H9 (cell line): ENCODE measurements at regions not wholly inside any gene's neighbourhood (a gene's known extent, or its start where the extent isn't known, plus 50 kb on each side); places are given as distances from the start of the nearest gene placed in this dataset.

ENCODE experiments used
- DNase-seq: peaks from one replicate; pipeline ENCODE4 v3.0.0-alpha.2; 2017
- H2AFZ ChIP-seq: one replicate; pipeline ENCODE4 v1.6.1; 2013; ENCODE audit warnings: mild to moderate bottlenecking, low read length, control low read depth, moderate library complexity
- H2AK5ac ChIP-seq: 2 replicates; pipeline ENCODE4 v1.6.1; 2013; ENCODE audit warnings: low read length, control low read depth, mixed read lengths; ENCODE audit not compliant: insufficient read length
- H2BK120ac ChIP-seq: one replicate; pipeline ENCODE4 v1.6.1; 2013; ENCODE audit warnings: low read depth, mild to moderate bottlenecking, low read length, control low read depth, inconsistent platforms; ENCODE audit not compliant: poor library complexity, severe bottlenecking
- H2BK12ac ChIP-seq: 2 replicates; pipeline ENCODE4 v1.6.1; 2013; ENCODE audit warnings: low read length, control low read depth, mixed read lengths, low read depth; ENCODE audit not compliant: insufficient read length
- H2BK15ac ChIP-seq: 2 replicates; pipeline ENCODE4 v1.6.1; 2013; ENCODE audit warnings: low read depth, low read length, control low read depth
- H2BK20ac ChIP-seq: one replicate; pipeline ENCODE4 v1.6.1; 2013; ENCODE audit warnings: low read depth, mild to moderate bottlenecking, low read length, control low read depth, inconsistent platforms; ENCODE audit not compliant: poor library complexity, severe bottlenecking
- H2BK5ac ChIP-seq: 2 replicates; pipeline ENCODE4 v1.6.1; 2013; ENCODE audit warnings: low read length, control low read depth, mixed read lengths; ENCODE audit not compliant: insufficient read length
- H3K14ac ChIP-seq: 2 replicates; pipeline ENCODE4 v1.6.1; 2013; ENCODE audit warnings: low read length, control low read depth; ENCODE audit not compliant: insufficient read depth
- H3K18ac ChIP-seq: 2 replicates; pipeline ENCODE4 v1.6.1; 2013; ENCODE audit warnings: low read depth, mild to moderate bottlenecking, mixed read lengths, low read length, control low read depth; ENCODE audit not compliant: insufficient read length
- H3K23ac ChIP-seq: 2 replicates; pipeline ENCODE4 v1.6.1; 2013; ENCODE audit warnings: low read length, control low read depth, mixed read lengths, low read depth; ENCODE audit not compliant: insufficient read length
- H3K23me2 ChIP-seq: 2 replicates; pipeline ENCODE4 v1.6.1; 2013; ENCODE audit warnings: low read depth, mild to moderate bottlenecking, mixed read lengths, low read length, control low read depth; ENCODE audit not compliant: insufficient read length, poor library complexity, severe bottlenecking
- H3K27ac ChIP-seq: 2 replicates; pipeline ENCODE4 v1.5.1; 2013; ENCODE audit warnings: low read length, control low read depth, mixed read lengths, low read depth; ENCODE audit not compliant: insufficient read length
- H3K27me3 ChIP-seq: 2 replicates; pipeline ENCODE4 v1.6.1; 2013; ENCODE audit warnings: low read length, control low read depth, inconsistent platforms; ENCODE audit not compliant: insufficient read depth
- H3K4ac ChIP-seq: 2 replicates; pipeline ENCODE4 v1.6.1; 2013; ENCODE audit warnings: low read depth, mild to moderate bottlenecking, control low read depth, inconsistent platforms, low read length, moderate library complexity
- H3K4me1 ChIP-seq: 2 replicates; pipeline ENCODE4 v1.6.1; 2013; ENCODE audit warnings: low read length, control low read depth, inconsistent platforms; ENCODE audit not compliant: insufficient read depth
- H3K4me2 ChIP-seq: 2 replicates; pipeline ENCODE4 v1.6.1; 2013; ENCODE audit warnings: low read length, control low read depth, mixed read lengths; ENCODE audit not compliant: insufficient read length, insufficient read depth
- H3K56ac ChIP-seq: 2 replicates; pipeline ENCODE4 v1.6.1; 2013; ENCODE audit warnings: low read depth, mild to moderate bottlenecking, mixed read lengths, low read length, control low read depth; ENCODE audit not compliant: insufficient read length
- H3K79me1 ChIP-seq: 2 replicates; pipeline ENCODE4 v1.6.1; 2013; ENCODE audit warnings: low read depth, mild to moderate bottlenecking, moderate library complexity, low read length, control low read depth, inconsistent platforms; ENCODE audit not compliant: insufficient read depth, poor library complexity, severe bottlenecking
- H3K79me2 ChIP-seq: 2 replicates; pipeline ENCODE4 v1.6.1; 2013; ENCODE audit warnings: low read length, control low read depth, inconsistent platforms; ENCODE audit not compliant: insufficient read depth
- H3K9ac ChIP-seq: 2 replicates; pipeline ENCODE4 v1.6.1; 2013; ENCODE audit warnings: low read length, control low read depth, mixed read lengths; ENCODE audit not compliant: insufficient read length; ENCODE audit errors: extremely low read depth
- H3K9me3 ChIP-seq: one replicate; pipeline ENCODE4 v1.6.1; 2013; ENCODE audit warnings: low read depth, low read length, inconsistent platforms; ENCODE audit not compliant: control insufficient read depth
- H3T11ph ChIP-seq: one replicate; pipeline ENCODE4 v1.6.1; 2013; ENCODE audit warnings: mild to moderate bottlenecking, low read length, control low read depth, inconsistent platforms
- H4K20me1 ChIP-seq: one replicate; pipeline ENCODE4 v1.6.1; 2013; ENCODE audit not compliant: control insufficient read depth, insufficient read length, insufficient read depth
- H4K5ac ChIP-seq: 2 replicates; pipeline ENCODE4 v1.6.1; 2013; ENCODE audit warnings: low read depth, mild to moderate bottlenecking, mixed read lengths, low read length, control low read depth; ENCODE audit not compliant: insufficient read length
- H4K8ac ChIP-seq: replicated peaks from 2 replicates; pipeline ENCODE4 v1.6.1; 2013; ENCODE audit warnings: low read length, control low read depth, mixed read lengths, low read depth; ENCODE audit not compliant: insufficient read length
- H4K91ac ChIP-seq: 2 replicates; pipeline ENCODE4 v1.6.1; 2013; ENCODE audit warnings: low read depth, mild to moderate bottlenecking, moderate library complexity, mixed read lengths, low read length, control low read depth; ENCODE audit not compliant: insufficient read length
- H3K27ac Mint-ChIP-seq, 3 experiments: 2 replicates in 2 of 3; 3 replicates in 1 of 3; pipeline ENCODE4 v1.8.0; 2020 to 2021; ENCODE audit warnings: mixed read lengths in 3 of 3, mild to moderate bottlenecking in 1 of 3, moderate library complexity in 1 of 3
- H3K27me3 Mint-ChIP-seq: 2 replicates; pipeline ENCODE4 v1.8.0; 2021; ENCODE audit warnings: low read depth, mild to moderate bottlenecking, moderate library complexity, mixed read lengths
- H3K36me3 Mint-ChIP-seq, 3 experiments: 2 replicates in 2 of 3; 3 replicates in 1 of 3; pipeline ENCODE4 v1.8.0; 2020 to 2021; ENCODE audit warnings: low read depth in 3 of 3, mixed read lengths in 3 of 3; ENCODE audit not compliant: insufficient read depth in 1 of 3
- H3K4me1 Mint-ChIP-seq, 2 experiments: 2 replicates each; pipeline ENCODE4 v1.8.0; 2020; ENCODE audit warnings: mixed read lengths in 2 of 2
- H3K4me3 Mint-ChIP-seq, 2 experiments: 2 replicates in 1 of 2; 3 replicates in 1 of 2; pipeline ENCODE4 v1.8.0; 2020 to 2021; ENCODE audit warnings: mild to moderate bottlenecking in 2 of 2, mixed read lengths in 2 of 2, moderate library complexity in 1 of 2
- H3K9me3 Mint-ChIP-seq, 2 experiments: 2 replicates in 1 of 2; 3 replicates in 1 of 2; pipeline ENCODE4 v1.8.0; 2020; ENCODE audit warnings: mild to moderate bottlenecking in 2 of 2, mixed read lengths in 2 of 2, moderate library complexity in 1 of 2
- WGBS: extraction: QIAGEN DNeasy Blood & Tissue Kit; methylation state at CpG from one replicate; pipeline ENCODE4 v1.1.7; 2013; ENCODE audit warnings: missing lambda C conversion rate, low lambda C conversion rate, mixed read lengths; ENCODE audit not compliant: insufficient read length; ENCODE audit errors: extremely low coverage; 5-methylcytosine and 5-hydroxymethylcytosine counted together
- TF ChIP-seq, protein P1 (sequence below): fragments of 200-600 bp; sonication (generic); conservative IDR thresholded peaks from 3 replicates; pipeline ENCODE4 v1.8.0; 2021; ENCODE audit warnings: antibody characterized with exemption, mild to moderate bottlenecking

DNA sequence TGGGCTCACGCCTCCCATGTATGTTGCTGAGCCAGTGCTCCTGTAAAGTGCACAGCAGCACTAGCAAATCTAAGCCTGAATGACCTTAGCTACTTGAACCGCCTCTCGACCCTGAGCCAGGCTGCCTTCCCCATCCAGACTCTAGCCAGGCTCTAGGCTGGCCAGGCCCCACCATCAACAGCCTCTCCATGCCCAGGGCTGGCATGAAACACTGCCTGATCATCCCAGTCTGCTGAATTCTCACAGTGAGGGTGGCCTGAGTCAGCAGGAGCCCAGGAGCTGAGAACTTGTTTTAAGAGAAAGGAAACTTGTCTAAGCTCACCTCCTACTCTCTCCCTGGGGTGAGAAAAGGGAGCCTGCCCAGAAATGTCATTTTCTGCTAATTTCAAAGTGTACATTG, 733.3 kb downstream of the PTPRU start:
- no peak overlapping the region for H3K18ac ChIP-seq
- H4K5ac ChIP-seq: no peak overlapping the region
- H3K9ac ChIP-seq: no peak overlapping the region
- no CpG with 5 or more reads among the region's 3 CpGs for WGBS
- Mint-ChIP-seq H3K27me3 (peaks cover 30% of the 10 kb centered on the region), H3K27ac (no peak overlapping the region; a peak in 1 of 7 replicates), H3K4me3 (no peak overlapping the region), H3K4me1 (peaks cover 51 to 57% of the 10 kb centered on the region in 2 experiments), H3K36me3 (peaks cover 0 to 9% (median 3%) of the 10 kb centered on the region in 3 experiments; a peak in 2 of 7 replicates), H3K9me3 (no peaks in the 10 kb centered on the region; a peak in 2 of 5 replicates)
- no peak overlapping the region for H3K14ac ChIP-seq
- H3K79me1 ChIP-seq: no peaks in the 10 kb centered on the region
- DNase-seq: no peak
- no peak overlapping the region for H2BK20ac ChIP-seq
- TF ChIP-seq, protein P1, sequence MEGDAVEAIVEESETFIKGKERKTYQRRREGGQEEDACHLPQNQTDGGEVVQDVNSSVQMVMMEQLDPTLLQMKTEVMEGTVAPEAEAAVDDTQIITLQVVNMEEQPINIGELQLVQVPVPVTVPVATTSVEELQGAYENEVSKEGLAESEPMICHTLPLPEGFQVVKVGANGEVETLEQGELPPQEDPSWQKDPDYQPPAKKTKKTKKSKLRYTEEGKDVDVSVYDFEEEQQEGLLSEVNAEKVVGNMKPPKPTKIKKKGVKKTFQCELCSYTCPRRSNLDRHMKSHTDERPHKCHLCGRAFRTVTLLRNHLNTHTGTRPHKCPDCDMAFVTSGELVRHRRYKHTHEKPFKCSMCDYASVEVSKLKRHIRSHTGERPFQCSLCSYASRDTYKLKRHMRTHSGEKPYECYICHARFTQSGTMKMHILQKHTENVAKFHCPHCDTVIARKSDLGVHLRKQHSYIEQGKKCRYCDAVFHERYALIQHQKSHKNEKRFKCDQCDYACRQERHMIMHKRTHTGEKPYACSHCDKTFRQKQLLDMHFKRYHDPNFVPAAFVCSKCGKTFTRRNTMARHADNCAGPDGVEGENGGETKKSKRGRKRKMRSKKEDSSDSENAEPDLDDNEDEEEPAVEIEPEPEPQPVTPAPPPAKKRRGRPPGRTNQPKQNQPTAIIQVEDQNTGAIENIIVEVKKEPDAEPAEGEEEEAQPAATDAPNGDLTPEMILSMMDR: no peak
- H2BK120ac ChIP-seq: no peak overlapping the region
- no peak overlapping the region for H2AFZ ChIP-seq
- H2BK5ac ChIP-seq: no peak overlapping the region
- no peak overlapping the region for H4K91ac ChIP-seq
- H3K56ac ChIP-seq: no peak overlapping the region
- no peak overlapping the region for H3K27ac ChIP-seq
- no peak overlapping the region for H2AK5ac ChIP-seq
- peaks cover 2% of the 10 kb centered on the region; the same call in 1 of the 2 replicates for H3K27me3 ChIP-seq
- H3K4ac ChIP-seq: no peak overlapping the region
- no peak overlapping the region for H2BK15ac ChIP-seq
- H3K23me2 ChIP-seq: no peaks in the 10 kb centered on the region
- no peaks in the 10 kb centered on the region for H3K79me2 ChIP-seq
- no peak overlapping the region for H3T11ph ChIP-seq
- H3K23ac ChIP-seq: no peak overlapping the region
- no peak overlapping the region for H2BK12ac ChIP-seq
- no peak overlapping the region for H4K8ac ChIP-seq
- no peaks in the 10 kb centered on the region for H4K20me1 ChIP-seq
- peaks cover 17% of the 10 kb centered on the region; the same call in 1 of the 2 replicates for H3K4me1 ChIP-seq
- no peaks in the 10 kb centered on the region for H3K9me3 ChIP-seq
- no peak overlapping the region for H3K4me2 ChIP-seq
